Kidney epithelial cell (primary cell): ENCODE measurements at regions not wholly inside any gene's neighbourhood (a gene's known extent, or its start where the extent isn't known, plus 50 kb on each side); places are given as distances from the start of the nearest gene placed in this dataset.
A peak's percentile ranks its signal among the peaks of the same experiment; 100 is the strongest.

Experiments used
- DNase-seq: peaks from one replicate; pipeline ENCODE4 v3.0.0-alpha.2; 2010; ENCODE audit warnings: low read depth
- H3K27me3 ChIP-seq: 2 replicates; pipeline ENCODE4 v1.6.0; 2011; ENCODE audit warnings: low read length; ENCODE audit not compliant: control insufficient read depth, insufficient read depth
- H3K36me3 ChIP-seq: 2 replicates; pipeline ENCODE4 v1.5.1; 2011; ENCODE audit warnings: low read length; ENCODE audit not compliant: control insufficient read depth, insufficient read depth
- H3K4me3 ChIP-seq: 2 replicates; pipeline ENCODE4 v1.5.1; 2011; ENCODE audit warnings: low read depth, mild to moderate bottlenecking, control low read depth, low read length
- TF ChIP-seq, protein P1 (sequence below): IDR thresholded peaks from 2 replicates; pipeline ENCODE4 v1.5.1; 2011; ENCODE audit warnings: mild to moderate bottlenecking, moderate library complexity, low read length, control low read depth, inconsistent platforms; ENCODE audit not compliant: insufficient read depth, poor library complexity, severe bottlenecking

GRCh38 chr3:1792466-1792865 is 306.2 kb upstream of the CNTN4 start:
- no peak overlapping the region for H3K4me3 ChIP-seq
- DNase-seq: no peak
- H3K27me3 ChIP-seq: no peaks in the 10 kb centered on the region
- no peaks in the 10 kb centered on the region for H3K36me3 ChIP-seq
- TF ChIP-seq, protein P1, sequence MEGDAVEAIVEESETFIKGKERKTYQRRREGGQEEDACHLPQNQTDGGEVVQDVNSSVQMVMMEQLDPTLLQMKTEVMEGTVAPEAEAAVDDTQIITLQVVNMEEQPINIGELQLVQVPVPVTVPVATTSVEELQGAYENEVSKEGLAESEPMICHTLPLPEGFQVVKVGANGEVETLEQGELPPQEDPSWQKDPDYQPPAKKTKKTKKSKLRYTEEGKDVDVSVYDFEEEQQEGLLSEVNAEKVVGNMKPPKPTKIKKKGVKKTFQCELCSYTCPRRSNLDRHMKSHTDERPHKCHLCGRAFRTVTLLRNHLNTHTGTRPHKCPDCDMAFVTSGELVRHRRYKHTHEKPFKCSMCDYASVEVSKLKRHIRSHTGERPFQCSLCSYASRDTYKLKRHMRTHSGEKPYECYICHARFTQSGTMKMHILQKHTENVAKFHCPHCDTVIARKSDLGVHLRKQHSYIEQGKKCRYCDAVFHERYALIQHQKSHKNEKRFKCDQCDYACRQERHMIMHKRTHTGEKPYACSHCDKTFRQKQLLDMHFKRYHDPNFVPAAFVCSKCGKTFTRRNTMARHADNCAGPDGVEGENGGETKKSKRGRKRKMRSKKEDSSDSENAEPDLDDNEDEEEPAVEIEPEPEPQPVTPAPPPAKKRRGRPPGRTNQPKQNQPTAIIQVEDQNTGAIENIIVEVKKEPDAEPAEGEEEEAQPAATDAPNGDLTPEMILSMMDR: no peak

GRCh38 chr3:1798711-1799405 is 299.8 kb upstream of the CNTN4 start:
- Histone ChIP-seq H3K27me3 (no peaks in the 10 kb centered on the region), H3K36me3 (no peaks in the 10 kb centered on the region), H3K4me3 (no peak overlapping the region)
- TF ChIP-seq, protein P1: no peak
- peak; percentile 48 for DNase-seq

DNA sequence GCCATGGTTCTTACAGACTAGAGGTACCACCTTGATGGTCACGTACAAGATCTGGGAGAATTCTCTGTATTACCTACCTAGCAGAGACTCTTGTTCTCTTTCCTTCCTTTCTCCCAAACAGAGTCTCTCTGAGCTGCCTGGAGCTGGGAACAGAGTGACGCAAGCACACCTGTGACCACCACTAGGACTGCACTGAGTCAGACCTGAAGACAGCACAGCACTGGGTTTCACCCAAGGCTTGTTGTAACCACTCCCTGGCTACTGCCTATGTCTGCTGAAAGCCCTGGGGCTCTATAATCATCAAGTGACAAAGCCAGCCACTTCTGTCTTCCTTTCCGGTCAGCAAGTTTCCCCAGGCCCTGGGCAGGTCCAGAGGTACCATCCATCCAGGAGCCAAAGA is 293.3 kb upstream of the CNTN4 start:
- no peaks in the 10 kb centered on the region for H3K27me3 ChIP-seq
- H3K36me3 ChIP-seq: no peaks in the 10 kb centered on the region
- no peak for DNase-seq
- no peak overlapping the region for H3K4me3 ChIP-seq
- TF ChIP-seq, protein P1: no peak

- TF ChIP-seq, protein P1: no peak
- H3K27me3 ChIP-seq: no peaks in the 10 kb centered on the region
- DNase-seq: no peak
- H3K4me3 ChIP-seq: no peak overlapping the region
- no peaks in the 10 kb centered on the region for H3K36me3 ChIP-seq
Observed at GRCh38 chr3:1808590-1808989, 290.1 kb upstream of the CNTN4 start.

DNA sequence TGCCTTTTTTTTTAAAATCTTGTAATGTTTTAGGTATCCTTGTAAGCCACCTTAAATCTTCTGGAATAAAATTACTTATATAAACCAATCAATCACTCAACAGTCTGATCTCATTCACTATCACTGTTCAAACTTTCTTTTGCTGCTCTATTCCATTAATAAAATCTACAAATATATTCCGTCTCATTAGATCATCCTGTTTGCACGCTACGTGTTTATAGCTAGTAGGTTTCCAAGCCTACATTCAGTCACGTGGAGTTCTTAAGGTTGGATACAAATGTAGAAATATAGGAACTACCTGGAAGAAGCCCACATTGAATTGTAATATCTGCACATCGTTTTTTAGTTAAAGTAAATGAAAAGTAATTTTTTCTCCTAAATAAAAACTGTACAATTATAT is 274.8 kb upstream of the CNTN4 start:
- DNase-seq: no peak
- no peaks in the 10 kb centered on the region for H3K36me3 ChIP-seq
- TF ChIP-seq, protein P1: no peak

DNA sequence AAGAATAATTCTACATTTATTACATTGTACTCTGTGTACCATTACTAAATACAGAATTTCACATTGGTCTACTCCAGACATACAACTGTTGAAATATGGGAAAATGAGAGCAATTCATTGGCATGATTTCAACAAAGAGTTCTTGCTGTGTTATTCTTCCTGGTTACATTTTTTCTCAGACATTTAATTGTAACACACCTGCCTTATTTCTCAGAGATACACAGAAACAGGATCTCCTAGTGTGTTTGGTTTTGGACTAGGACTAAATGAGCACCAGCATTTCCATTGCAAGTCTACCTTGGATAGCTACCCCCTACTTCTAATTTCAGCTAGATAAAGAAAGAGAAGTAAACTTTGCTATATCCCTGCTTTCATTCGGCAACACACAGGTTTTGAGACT is 274.3 kb upstream of the CNTN4 start:
- H3K27me3 ChIP-seq: no peaks in the 10 kb centered on the region
- TF ChIP-seq, protein P1: no peak

More for the DNA sequence above, 274.8 kb upstream of the CNTN4 start:
- H3K27me3 ChIP-seq: no peaks in the 10 kb centered on the region
- no peak overlapping the region for H3K4me3 ChIP-seq

More for the DNA sequence above, 274.3 kb upstream of the CNTN4 start:
- no peak for DNase-seq
- no peaks in the 10 kb centered on the region for H3K36me3 ChIP-seq
- no peak overlapping the region for H3K4me3 ChIP-seq
